ENCODE measurements at regions not wholly inside any gene's neighbourhood (a gene's known extent, or its start where the extent isn't known, plus 50 kb on each side); places are given as distances from the start of the nearest gene placed in this dataset.

GRCh38 chr12:38985961-38986360 is 80.6 kb upstream of the CPNE8 start:
- no peak for DNase-seq (ENCODE audit: low read depth, low spot score)
- Histone ChIP-seq H3K27ac (ENCODE audit: low read length) (no peak overlapping the region), H3K36me3 (ENCODE audit: control insufficient read depth, insufficient read depth, low read length) (no peaks in the 10 kb centered on the region), H3K27me3 (ENCODE audit: control insufficient read depth, insufficient read depth, low read length) (no peaks in the 10 kb centered on the region), H3K4me1 (ENCODE audit: control insufficient read depth, insufficient read depth, low read length) (no peaks in the 10 kb centered on the region), H3K9me3 (ENCODE audit: control insufficient read depth, insufficient read depth, low read length) (no peaks in the 10 kb centered on the region; the same call in 1 of the 2 replicates), H3K4me3 (ENCODE audit: low read length) (no peak overlapping the region)
- WGBS (ENCODE audit: insufficient coverage, insufficient read length): no CpG with 5 or more reads among the region's 1 CpG

DNA sequence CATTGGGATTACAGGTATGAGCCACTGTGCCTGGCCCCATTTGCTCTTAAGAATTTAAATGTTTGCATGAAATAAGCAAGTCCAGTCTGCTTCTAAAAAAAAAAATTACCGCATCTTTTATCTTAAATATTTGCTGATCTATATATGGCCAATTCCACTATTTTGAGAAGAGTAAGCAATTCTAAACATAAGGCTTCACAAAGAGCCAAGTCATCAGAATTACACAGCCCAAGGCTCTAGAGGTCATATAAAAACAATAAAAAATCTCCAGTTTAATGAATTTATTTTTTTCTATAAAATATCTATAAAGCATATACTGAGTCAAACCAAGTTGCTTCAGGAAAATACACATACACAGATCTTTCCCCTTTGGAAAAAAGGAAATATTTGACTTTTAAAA is 79.0 kb upstream of the CPNE8 start:
- no peaks in the 10 kb centered on the region; the same call in 1 of the 2 replicates for H3K9me3 ChIP-seq (ENCODE audit: control insufficient read depth, insufficient read depth, low read length)
- DNase-seq (ENCODE audit: low read depth, low spot score): no peak
- no peaks in the 10 kb centered on the region for H3K27me3 ChIP-seq (ENCODE audit: control insufficient read depth, insufficient read depth, low read length)
- H3K36me3 ChIP-seq (ENCODE audit: control insufficient read depth, insufficient read depth, low read length): no peaks in the 10 kb centered on the region
- H3K4me3 ChIP-seq (ENCODE audit: low read length): no peak overlapping the region
- no CpG with 5 or more reads among the region's 1 CpG for WGBS (ENCODE audit: insufficient coverage, insufficient read length)
- no peaks in the 10 kb centered on the region for H3K4me1 ChIP-seq (ENCODE audit: control insufficient read depth, insufficient read depth, low read length)
- no peak overlapping the region for H3K27ac ChIP-seq (ENCODE audit: low read length)

- no peak overlapping the region for H3K27ac ChIP-seq (ENCODE audit: low read length)
- no peaks in the 10 kb centered on the region; the same call in 1 of the 2 replicates for H3K9me3 ChIP-seq (ENCODE audit: control insufficient read depth, insufficient read depth, low read length)
- no peak overlapping the region for H3K4me3 ChIP-seq (ENCODE audit: low read length)
- DNase-seq (ENCODE audit: low read depth, low spot score): no peak
- H3K36me3 ChIP-seq (ENCODE audit: control insufficient read depth, insufficient read depth, low read length): no peaks in the 10 kb centered on the region
- H3K4me1 ChIP-seq (ENCODE audit: control insufficient read depth, insufficient read depth, low read length): no peaks in the 10 kb centered on the region
- no peaks in the 10 kb centered on the region for H3K27me3 ChIP-seq (ENCODE audit: control insufficient read depth, insufficient read depth, low read length)
- WGBS (ENCODE audit: insufficient coverage, insufficient read length): no CpG with 5 or more reads among the region's 6 CpGs
These were observed 77.8 kb upstream of the CPNE8 start for GRCh38 chr12:38983117-38983571.

DNA sequence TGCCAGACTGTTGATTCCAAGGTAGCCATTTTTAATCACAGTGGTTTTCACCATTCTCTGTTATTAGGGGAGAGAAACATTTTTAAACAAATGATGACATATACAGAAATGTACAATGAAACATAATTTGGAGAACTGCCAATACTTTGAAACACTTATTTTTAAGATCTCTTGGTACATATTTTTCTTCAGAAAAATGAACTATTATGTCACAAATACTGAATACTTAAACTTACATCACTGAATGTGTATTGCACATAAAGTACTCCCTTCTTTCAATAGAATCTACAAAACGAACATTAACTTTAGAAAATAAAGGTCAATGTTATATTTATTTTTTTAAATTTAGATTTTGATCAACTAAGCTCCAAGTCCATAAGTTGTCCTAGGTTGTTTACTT is 71.7 kb upstream of the CPNE8 start:
- DNase-seq (ENCODE audit: low read depth, low spot score): no peak
- no peaks in the 10 kb centered on the region for H3K9me3 ChIP-seq (ENCODE audit: control insufficient read depth, insufficient read depth, low read length)
- no peak overlapping the region for H3K4me3 ChIP-seq (ENCODE audit: low read length)
- H3K27ac ChIP-seq (ENCODE audit: low read length): no peak overlapping the region
- no peaks in the 10 kb centered on the region for H3K36me3 ChIP-seq (ENCODE audit: control insufficient read depth, insufficient read depth, low read length)
- H3K27me3 ChIP-seq (ENCODE audit: control insufficient read depth, insufficient read depth, low read length): no peaks in the 10 kb centered on the region
- H3K4me1 ChIP-seq (ENCODE audit: control insufficient read depth, insufficient read depth, low read length): no peaks in the 10 kb centered on the region
- no CpG with 5 or more reads among the region's 1 CpG for WGBS (ENCODE audit: insufficient coverage, insufficient read length)

DNA sequence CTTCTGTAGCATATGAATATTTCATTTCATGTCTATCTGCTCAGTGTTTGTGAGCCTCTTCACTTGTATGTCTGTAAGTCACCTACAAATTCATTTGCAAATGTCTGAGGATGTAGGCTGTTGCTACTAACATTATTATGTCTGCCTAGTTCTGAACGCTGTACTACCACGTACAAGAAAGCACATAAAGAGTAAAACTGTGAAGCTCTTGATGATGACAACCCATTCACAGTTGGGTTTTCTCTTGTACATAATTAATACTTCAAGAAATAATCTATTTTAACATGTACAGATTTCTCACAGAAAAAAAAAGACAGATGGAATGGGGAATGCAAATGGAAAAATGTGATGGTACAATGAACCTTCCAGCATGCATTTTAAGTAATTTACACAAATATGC is 64.3 kb upstream of the CPNE8 start:
- no peaks in the 10 kb centered on the region for H3K9me3 ChIP-seq (ENCODE audit: control insufficient read depth, insufficient read depth, low read length)
- DNase-seq (ENCODE audit: low read depth, low spot score): no peak
- no CpG with 5 or more reads among the region's 2 CpGs for WGBS (ENCODE audit: insufficient coverage, insufficient read length)
- no peaks in the 10 kb centered on the region for H3K27me3 ChIP-seq (ENCODE audit: control insufficient read depth, insufficient read depth, low read length)
- no peak overlapping the region for H3K4me3 ChIP-seq (ENCODE audit: low read length)
- no peak overlapping the region for H3K27ac ChIP-seq (ENCODE audit: low read length)
- H3K36me3 ChIP-seq (ENCODE audit: control insufficient read depth, insufficient read depth, low read length): no peaks in the 10 kb centered on the region
- H3K4me1 ChIP-seq (ENCODE audit: control insufficient read depth, insufficient read depth, low read length): no peaks in the 10 kb centered on the region

- Histone ChIP-seq H3K27me3 (ENCODE audit: control insufficient read depth, insufficient read depth, low read length) (no peaks in the 10 kb centered on the region), H3K4me1 (ENCODE audit: control insufficient read depth, insufficient read depth, low read length) (no peaks in the 10 kb centered on the region), H3K36me3 (ENCODE audit: control insufficient read depth, insufficient read depth, low read length) (no peaks in the 10 kb centered on the region), H3K9me3 (ENCODE audit: control insufficient read depth, insufficient read depth, low read length) (no peaks in the 10 kb centered on the region), H3K27ac (ENCODE audit: low read length) (no peak overlapping the region), H3K4me3 (ENCODE audit: low read length) (no peak overlapping the region)
- no CpG with 5 or more reads among the region's 5 CpGs for WGBS (ENCODE audit: insufficient coverage, insufficient read length)
- DNase-seq (ENCODE audit: low read depth, low spot score): peak; percentile 2
These were observed 56.3 kb upstream of the CPNE8 start for GRCh38 chr12:38961683-38962082.

DNA sequence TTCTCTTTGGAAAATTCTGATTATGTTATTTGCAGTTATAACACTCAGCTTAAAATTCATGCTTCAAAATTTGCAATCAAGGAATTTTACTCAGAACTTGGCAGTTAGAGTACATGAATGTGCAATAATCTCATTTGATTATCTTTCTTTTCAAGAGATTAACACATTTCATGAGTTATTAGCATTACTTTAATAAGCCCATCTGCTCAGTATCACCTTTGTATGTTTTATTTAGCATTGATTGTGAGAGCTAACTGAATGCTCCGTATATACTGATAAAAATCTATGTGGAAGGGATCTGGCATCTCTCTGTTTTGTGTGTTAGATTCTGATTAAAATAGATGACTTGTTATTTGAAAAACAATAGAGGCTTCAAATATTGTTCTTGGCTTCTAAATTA is 55.6 kb upstream of the CPNE8 start:
- Histone ChIP-seq H3K36me3 (ENCODE audit: control insufficient read depth, insufficient read depth, low read length) (no peaks in the 10 kb centered on the region), H3K9me3 (ENCODE audit: control insufficient read depth, insufficient read depth, low read length) (no peaks in the 10 kb centered on the region), H3K27ac (ENCODE audit: low read length) (no peak overlapping the region), H3K27me3 (ENCODE audit: control insufficient read depth, insufficient read depth, low read length) (no peaks in the 10 kb centered on the region), H3K4me3 (ENCODE audit: low read length) (no peak overlapping the region), H3K4me1 (ENCODE audit: control insufficient read depth, insufficient read depth, low read length) (no peaks in the 10 kb centered on the region)
- DNase-seq (ENCODE audit: low read depth, low spot score): no peak
- no CpG with 5 or more reads among the region's 1 CpG for WGBS (ENCODE audit: insufficient coverage, insufficient read length)

- Histone ChIP-seq H3K4me3 (ENCODE audit: low read length) (no peak overlapping the region), H3K27ac (ENCODE audit: low read length) (no peak overlapping the region), H3K36me3 (ENCODE audit: control insufficient read depth, insufficient read depth, low read length) (no peaks in the 10 kb centered on the region), H3K9me3 (ENCODE audit: control insufficient read depth, insufficient read depth, low read length) (no peaks in the 10 kb centered on the region), H3K27me3 (ENCODE audit: control insufficient read depth, insufficient read depth, low read length) (no peaks in the 10 kb centered on the region), H3K4me1 (ENCODE audit: control insufficient read depth, insufficient read depth, low read length) (no peaks in the 10 kb centered on the region)
- no peak for DNase-seq (ENCODE audit: low read depth, low spot score)
These were observed 50.9 kb upstream of the CPNE8 start for GRCh38 chr12:38956337-38956736.

Measured in iPS DF 6.9 (cell line).